GM12878 (cell line): ENCODE measurements at regions not wholly inside any gene's neighbourhood (a gene's known extent, or its start where the extent isn't known, plus 50 kb on each side); places are given as distances from the start of the nearest gene placed in this dataset.

Source experiments
- ATAC-seq: fragments of 200-7000 bp; cut with Tn5 transposase; 3 replicates; pipeline ENCODE4 v1.9.1; 2020; ENCODE audit warnings: mild to moderate bottlenecking, moderate library complexity
- BruUV-seq: library from RNA; stranded (reverse); fragments of 400-500 nt; replicated peaks from 2 replicates; lab custom pipeline; 2021; lab: Mats Ljungman, UMichigan
- CTCF ChIA-PET: fragments of 300-600 bp; sonication (Branson Sonifier 250); formaldehyde crosslinking; extraction: SDS; loops from one replicate; lab custom pipeline; 2021; ENCODE audit warnings: inconsistent platforms; lab: Yijun Ruan, JAX
- POLR2A ChIA-PET: fragments of 350-600 bp; formaldehyde crosslinking; extraction: SDS; loops from one replicate; lab custom pipeline; 2021; ENCODE audit warnings: inconsistent platforms; lab: Charles Lee
- RAD21 ChIA-PET: fragments of 300-600 bp; sonication (Branson Sonifier 250); formaldehyde crosslinking; loops from one replicate; lab custom pipeline; 2023; ENCODE audit warnings: antibody characterized with exemption; ENCODE audit not compliant: unreplicated experiment; lab: Charles Lee
- SMC1A ChIA-PET: fragments of 300-600 bp; sonication (Branson Sonifier 250); formaldehyde crosslinking; loops from one replicate; lab custom pipeline; 2023; ENCODE audit not compliant: unreplicated experiment, uncharacterized antibody; lab: Charles Lee
- DNase-seq: peaks from one replicate; pipeline ENCODE4 v3.0.0-alpha.2; 2011; ENCODE audit warnings: low read depth, low spot score
- FAIRE-seq: peaks from 3 replicates; lab custom pipeline; 2011; peaks lifted over from hg19 to GRCh38; lab: Jason Lieb, UNC
- H2AFZ ChIP-seq: 2 replicates; pipeline ENCODE4 v1.6.0; 2011; ENCODE audit warnings: low read depth, low read length, control low read depth; ENCODE audit not compliant: control insufficient read depth
- H3K27ac ChIP-seq: 2 replicates; pipeline ENCODE4 v1.5.1; 2011; ENCODE audit warnings: control low read depth; ENCODE audit not compliant: control insufficient read depth, insufficient read depth
- H3K27me3 ChIP-seq, 2 experiments: replicated peaks in 1 of 2; 2 replicates each; pipeline versions ENCODE4 v1.6.0 to v1.6.1; 2011; ENCODE audit warnings: low read length in 1 of 2; ENCODE audit not compliant: control insufficient read depth in 2 of 2, insufficient read depth in 2 of 2
- H3K36me3 ChIP-seq, 2 experiments: 2 replicates each; pipeline ENCODE4 v1.5.1; 2011; ENCODE audit warnings: low read length in 1 of 2; ENCODE audit not compliant: control insufficient read depth in 2 of 2, insufficient read depth in 2 of 2
- H3K4me1 ChIP-seq: 2 replicates; pipeline ENCODE4 v1.6.1; 2011; ENCODE audit warnings: mild to moderate bottlenecking, low read length, moderate library complexity, mixed read lengths; ENCODE audit not compliant: control insufficient read depth, insufficient read depth
- H3K4me2 ChIP-seq: 2 replicates; pipeline ENCODE4 v1.6.0; 2011; ENCODE audit warnings: control low read depth; ENCODE audit not compliant: control insufficient read depth, insufficient read depth
- H3K4me3 ChIP-seq: fragments of 200-600 bp; sonication (generic); 2 replicates; pipeline ENCODE4 v1.5.1; 2016
- H3K79me2 ChIP-seq: 2 replicates; pipeline ENCODE4 v1.6.0; 2011; ENCODE audit warnings: low read length; ENCODE audit not compliant: control insufficient read depth, insufficient read depth
- H3K9ac ChIP-seq: 2 replicates; pipeline ENCODE4 v1.8.0; 2011; ENCODE audit warnings: low read length, control low read depth, mixed read lengths; ENCODE audit not compliant: control insufficient read depth, insufficient read depth
- H3K9me3 ChIP-seq: replicated peaks from 3 replicates; pipeline ENCODE4 v1.5.1; 2011; ENCODE audit warnings: mild to moderate bottlenecking, low read length; ENCODE audit not compliant: control insufficient read depth, insufficient read depth
- H4K20me1 ChIP-seq: 2 replicates; pipeline ENCODE4 v1.6.0; 2011; ENCODE audit not compliant: control insufficient read depth, insufficient read depth
- CTCF ChIP-seq, 3 experiments: IDR thresholded peaks in 2 of 3; conservative IDR thresholded peaks in 1 of 3; 2 replicates each; pipeline ENCODE4 v1.5.1; 2011; ENCODE audit warnings: low read depth in 3 of 3, low read length in 3 of 3, mild to moderate bottlenecking in 3 of 3, control low read depth in 2 of 3, moderate library complexity in 2 of 3, inconsistent platforms in 1 of 3, mixed read lengths in 1 of 3; ENCODE audit not compliant: control insufficient read depth in 2 of 3, insufficient read depth in 1 of 3; ENCODE audit errors: extremely low read depth in 1 of 3
- IKZF1 ChIP-seq: fragments of 450-650 bp; conservative IDR thresholded peaks from 2 replicates; pipeline ENCODE4 v1.6.1; 2017; ENCODE audit warnings: antibody characterized with exemption, mild to moderate bottlenecking
- MTA3 ChIP-seq: IDR thresholded peaks from 2 replicates; pipeline ENCODE4 v1.6.1; 2012; ENCODE audit warnings: low read length, inconsistent platforms, borderline replicate concordance
- NBN ChIP-seq: fragments of 450-650 bp; IDR thresholded peaks from 2 replicates; pipeline ENCODE4 v1.6.1; 2016
- PRDM15 ChIP-seq: fragments of 450-650 bp; formaldehyde crosslinking; IDR thresholded peaks from 2 replicates; pipeline ENCODE4 v1.4.0; 2020; ENCODE audit warnings: mild to moderate bottlenecking, moderate library complexity
- RELA ChIP-seq: fragments of 450-650 bp; IDR thresholded peaks from 2 replicates; pipeline ENCODE4 v1.8.0; 2014; ENCODE audit warnings: borderline replicate concordance; ENCODE audit not compliant: partially characterized antibody
- TCF3 ChIP-seq: IDR thresholded peaks from 2 replicates; pipeline ENCODE4 v1.6.1; 2012; ENCODE audit warnings: low read depth, mild to moderate bottlenecking, low read length, borderline replicate concordance; ENCODE audit not compliant: insufficient read depth
- USF1 ChIP-seq: IDR thresholded peaks from 2 replicates; pipeline ENCODE4 v1.6.1; 2011; ENCODE audit warnings: borderline replicate concordance, low read depth, mild to moderate bottlenecking, moderate library complexity, mixed read lengths, low read length; ENCODE audit not compliant: insufficient read depth; ENCODE audit errors: extremely low read length
- ZBTB33 ChIP-seq: fragments of 450-650 bp; IDR thresholded peaks from 2 replicates; pipeline ENCODE4 v1.6.1; 2017; ENCODE audit warnings: mild to moderate bottlenecking
- ZNF207 ChIP-seq: fragments of 450-650 bp; IDR thresholded peaks from 2 replicates; pipeline ENCODE4 v1.6.1; 2014; ENCODE audit warnings: antibody characterized with exemption, mild to moderate bottlenecking, borderline replicate concordance
- in situ Hi-C: fragments of 300-500 bp; cut with MboI; formaldehyde crosslinking; loops from 9 replicates; pipeline ENCODE4 v1.14.3; 2018; ENCODE audit warnings: mixed read lengths
- intact Hi-C: fragments of 100-400 bp; cut with micrococcal nuclease; formaldehyde crosslinking; loops from one replicate; pipeline ENCODE4 v1.14.2; 2022; ENCODE audit not compliant: unreplicated experiment

GRCh38 chr5:101687349-101687985 lies 608.6 kb downstream of the SLCO4C1 start:
- Histone ChIP-seq H3K9me3 (no peaks in the 10 kb centered on the region), H3K27me3 (no peaks in the 10 kb centered on the region), H3K4me1 (no peaks in the 10 kb centered on the region), H3K4me2 (no peak overlapping the region), H4K20me1 (no peaks in the 10 kb centered on the region), H2AFZ (no peak overlapping the region), H3K79me2 (no peaks in the 10 kb centered on the region), H3K27ac (no peak overlapping the region), H3K9ac (no peak overlapping the region), H3K4me3 (no peak overlapping the region), H3K36me3 (no peaks in the 10 kb centered on the region)
- DNase-seq: no peak
- no peak for ATAC-seq
- POLR2A ChIA-PET: no interaction called here
- RAD21 ChIA-PET: no interaction called here
- no peak for FAIRE-seq
- in situ Hi-C loops: no loop called here
- intact Hi-C loops: no loop called here
- CTCF ChIA-PET: interaction anchor here (0.5 to 4.7 kb wide), 3 partner anchors 9 to 48 kb away, joined by 3 to 30 read pairs (median 4); no protein-coding TSS in a partner anchor
- no TSS peak for BruUV-seq
- SMC1A ChIA-PET: interaction anchor here (0.8 to 1.0 kb wide), 2 partner anchors 9 to 19 kb away, joined by 3 to 7 read pairs; no protein-coding TSS in a partner anchor
- no peak for TF ChIP-seq ZBTB33
- TF ChIP-seq IKZF1: no peak
- no peak for TF ChIP-seq USF1
- TF ChIP-seq RELA: no peak
- no peak for TF ChIP-seq ZNF207
- TF ChIP-seq CTCF (IDR thresholded peaks at IDR 0.05 in 2 of 3, conservative IDR thresholded peaks at IDR 0.05 in 1 of 3; ENCODE audit: control insufficient read depth in 2 of 3, extremely low read depth in 1 of 3, insufficient read depth in 1 of 3, low read depth in 3 of 3, low read length in 3 of 3): no peak
- TF ChIP-seq MTA3: no peak
- no peak for TF ChIP-seq PRDM15 (CRISPR knock-in tag)
- no peak for TF ChIP-seq NBN
- no peak for TF ChIP-seq TCF3
